NB4 (cell line): ENCODE measurements at regions not wholly inside any gene's neighbourhood (a gene's known extent, or its start where the extent isn't known, plus 50 kb on each side); places are given as distances from the start of the nearest gene placed in this dataset.
A peak's percentile ranks its signal among the peaks of the same experiment; 100 is the strongest.

Source experiments
- DNase-seq: peaks from one replicate; pipeline ENCODE4 v3.0.0; 2010; ENCODE audit warnings: low read depth
- H3K4me3 ChIP-seq: one replicate; pipeline ENCODE4 v1.5.1; 2011; ENCODE audit warnings: mild to moderate bottlenecking, low read depth, low read length, moderate library complexity
- CTCF ChIP-seq: IDR thresholded peaks from one replicate; pipeline ENCODE4 v1.5.1; 2012; ENCODE audit warnings: low read depth, low read length
- MAX ChIP-seq: IDR thresholded peaks from 2 replicates; pipeline ENCODE4 v1.6.1; 2011; ENCODE audit warnings: low read depth, low read length
- MYC ChIP-seq: IDR thresholded peaks from 2 replicates; pipeline ENCODE4 v1.6.1; 2011; ENCODE audit warnings: low read depth, low read length
- POLR2A ChIP-seq: IDR thresholded peaks from 2 replicates; pipeline ENCODE4 v1.6.1; 2011; ENCODE audit warnings: mild to moderate bottlenecking; ENCODE audit not compliant: insufficient read length; ENCODE audit errors: extremely low read depth

- TF ChIP-seq CTCF = no peak
- TF ChIP-seq MAX = peak; percentile 63
- TF ChIP-seq MYC = no peak
- H3K4me3 ChIP-seq = no peak overlapping the region
- no peak for DNase-seq
Measured at GRCh38 chr1:234969011-234969441, 159.6 kb downstream of the TOMM20 start.

GRCh38 chr1:234968451-234968850 is 160.2 kb downstream of the TOMM20 start:
- DNase-seq = no peak
- no peak overlapping the region for H3K4me3 ChIP-seq
- TF ChIP-seq CTCF = no peak
- TF ChIP-seq POLR2A = no peak
- no peak for TF ChIP-seq MAX
- no peak for TF ChIP-seq MYC

- no peak for DNase-seq
- H3K4me3 ChIP-seq = no peak overlapping the region
- TF ChIP-seq CTCF = no peak
- TF ChIP-seq MYC = no peak
- TF ChIP-seq MAX = no peak
- TF ChIP-seq POLR2A = no peak
Measured at GRCh38 chr1:234967121-234967520, 161.5 kb downstream of the TOMM20 start.

- H3K4me3 ChIP-seq = no peak overlapping the region
- TF ChIP-seq POLR2A (no peak), MYC (no peak), CTCF (no peak), MAX (no peak)
- peak; percentile 91 for DNase-seq
Measured at GRCh38 chr1:234965111-234965510, 163.5 kb downstream of the TOMM20 start.

GRCh38 chr1:234963904-234964702 is 164.5 kb downstream of the TOMM20 start:
- no peak for DNase-seq

More at GRCh38 chr1:234963904-234964702, 164.5 kb downstream of the TOMM20 start:
- H3K4me3 ChIP-seq = peak overlapping the region; percentile 19
- TF ChIP-seq CTCF (no peak), MYC (no peak), POLR2A (no peak), MAX (no peak)
